ENCODE measurements at regions not wholly inside any gene's neighbourhood (a gene's known extent, or its start where the extent isn't known, plus 50 kb on each side); places are given as distances from the start of the nearest gene placed in this dataset.

DNA sequence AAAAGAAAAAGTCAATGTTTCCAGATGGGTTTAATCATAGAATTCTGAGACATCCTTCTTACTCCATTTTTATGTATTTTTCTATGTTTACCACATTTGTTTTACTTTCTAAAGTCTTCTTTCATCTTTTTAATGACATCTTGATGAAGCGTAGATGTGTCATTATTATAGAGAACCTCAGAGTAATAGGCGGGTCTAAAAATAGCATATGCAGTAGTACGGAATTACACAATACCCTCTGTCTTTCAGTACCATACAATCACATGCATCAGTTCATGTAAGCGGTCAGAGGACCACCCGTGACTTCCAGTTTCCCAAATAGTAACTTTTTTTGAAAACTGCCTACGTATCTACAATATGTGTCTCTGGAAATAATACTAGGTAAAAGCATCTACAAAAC, 224.0 kb downstream of the PLOD2 start:
- DNase-seq (ENCODE audit: low spot score), result no peak

DNA sequence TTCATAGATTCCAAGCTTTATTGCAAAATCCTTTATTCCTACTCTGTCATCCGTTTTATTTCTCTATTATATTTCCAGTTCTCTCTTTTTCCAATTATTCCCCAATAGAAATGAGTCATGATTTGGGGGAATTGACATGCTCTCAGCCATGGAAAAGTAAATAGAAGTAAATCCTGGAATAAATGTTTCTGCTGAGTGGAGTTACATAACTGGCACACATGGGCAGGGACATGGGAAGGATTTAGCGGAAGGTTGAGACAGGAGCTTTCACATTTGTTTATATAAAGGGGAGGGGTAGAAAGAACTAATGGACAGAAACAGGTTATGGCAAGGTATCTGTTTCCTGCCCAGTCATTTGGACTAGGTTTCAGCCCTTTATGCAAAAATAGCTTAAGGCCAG, 221.6 kb downstream of the PLOD2 start:
- no peak for DNase-seq (ENCODE audit: low spot score)

DNA sequence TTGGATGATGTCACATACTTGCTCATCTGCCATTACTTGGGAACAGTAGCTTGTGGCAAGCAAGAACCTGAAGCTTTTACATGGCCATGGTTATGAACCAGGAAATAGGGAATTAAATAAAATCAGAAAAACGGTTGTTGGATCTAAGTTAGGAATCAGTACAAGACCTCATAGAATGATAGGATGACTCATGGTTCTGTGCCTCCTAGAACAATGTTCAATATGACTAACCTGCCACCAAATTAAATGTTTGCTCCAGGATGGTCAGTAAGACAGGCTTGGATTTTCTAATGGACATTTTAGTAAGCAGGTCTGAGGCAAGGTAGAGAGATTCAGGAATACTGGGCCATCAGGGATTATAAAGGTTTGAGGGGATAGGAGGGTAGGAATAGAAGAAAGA, 218.9 kb downstream of the PLOD2 start:
- DNase-seq (ENCODE audit: low spot score), result no peak

DNA sequence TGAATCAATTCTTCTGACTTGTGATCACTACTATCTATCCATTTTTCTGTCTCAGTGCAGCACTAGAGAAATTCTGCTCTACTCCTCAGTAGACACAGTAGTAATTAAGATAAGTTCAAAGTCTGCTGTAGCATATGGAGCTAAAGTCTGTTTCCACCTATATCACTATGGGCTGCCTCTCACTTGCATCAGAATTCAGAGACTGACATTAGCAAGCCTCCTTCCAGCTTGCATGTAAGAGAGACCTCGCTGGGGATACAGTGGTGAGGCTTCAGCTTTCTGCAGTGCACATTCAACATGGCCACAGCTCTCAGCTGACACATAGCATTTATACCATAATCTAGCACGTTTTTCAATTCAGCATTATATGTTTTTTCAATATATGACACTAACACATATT, 217.0 kb downstream of the PLOD2 start:
- no peak for DNase-seq (ENCODE audit: low spot score)

DNA sequence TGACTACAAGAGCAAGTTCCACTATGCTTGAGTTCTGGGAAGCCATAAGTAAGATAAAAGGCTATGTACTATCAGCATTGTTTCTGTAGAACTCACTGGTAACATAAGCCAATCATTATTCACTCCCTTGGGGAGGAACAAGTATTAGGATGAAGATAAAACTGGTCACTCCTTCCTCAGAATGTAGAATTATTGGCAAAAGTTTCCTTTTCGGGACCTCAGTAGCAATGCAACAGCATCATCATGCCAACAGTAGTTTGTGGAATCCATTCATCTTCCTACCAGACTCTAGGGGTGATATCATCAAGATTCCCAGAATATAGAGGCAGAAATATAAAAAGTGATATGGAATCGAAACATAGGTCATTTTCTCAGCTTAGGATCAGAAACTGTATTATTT, 209.5 kb downstream of the PLOD2 start:
- DNase-seq (ENCODE audit: low spot score), result no peak

DNA sequence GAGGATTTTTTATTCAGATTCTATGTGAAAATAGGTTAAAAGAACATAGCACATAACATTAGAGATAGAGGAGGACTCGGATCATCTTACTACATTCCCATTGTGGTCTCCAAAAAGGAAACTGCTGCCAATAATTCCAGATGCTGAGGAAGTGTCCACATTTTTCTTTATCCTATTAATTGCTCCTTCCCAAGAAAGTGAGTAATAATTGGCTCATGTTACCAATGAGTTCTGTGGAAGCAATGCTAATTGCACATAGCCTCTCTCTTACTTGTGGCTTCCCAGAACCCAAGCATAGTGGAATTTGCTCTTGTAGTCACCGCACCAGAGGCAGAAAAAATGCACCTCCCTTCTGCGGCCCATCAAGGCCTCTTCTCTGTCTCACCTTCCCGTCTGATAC, 208.4 kb downstream of the PLOD2 start:
- DNase-seq (ENCODE audit: low spot score), result no peak

DNA sequence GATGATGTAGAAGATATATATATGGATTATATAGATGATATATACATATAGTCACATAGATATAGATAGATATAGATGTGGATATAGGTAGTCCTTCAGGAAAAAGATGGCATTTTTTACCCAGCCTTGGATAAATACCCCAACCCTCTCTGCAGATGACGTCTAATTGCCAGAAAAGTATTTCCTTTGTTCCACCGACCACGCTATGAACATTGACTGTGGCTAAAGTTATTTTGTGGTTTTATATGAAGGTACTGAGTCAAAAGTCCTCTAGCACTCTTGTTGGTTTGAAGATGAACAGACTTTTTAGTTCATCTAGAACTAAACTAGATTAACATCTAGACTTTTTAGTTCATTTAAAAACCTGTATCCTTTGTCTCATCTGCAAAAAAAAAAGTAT, 207.7 kb downstream of the PLOD2 start:
- no peak for DNase-seq (ENCODE audit: low spot score)

DNA sequence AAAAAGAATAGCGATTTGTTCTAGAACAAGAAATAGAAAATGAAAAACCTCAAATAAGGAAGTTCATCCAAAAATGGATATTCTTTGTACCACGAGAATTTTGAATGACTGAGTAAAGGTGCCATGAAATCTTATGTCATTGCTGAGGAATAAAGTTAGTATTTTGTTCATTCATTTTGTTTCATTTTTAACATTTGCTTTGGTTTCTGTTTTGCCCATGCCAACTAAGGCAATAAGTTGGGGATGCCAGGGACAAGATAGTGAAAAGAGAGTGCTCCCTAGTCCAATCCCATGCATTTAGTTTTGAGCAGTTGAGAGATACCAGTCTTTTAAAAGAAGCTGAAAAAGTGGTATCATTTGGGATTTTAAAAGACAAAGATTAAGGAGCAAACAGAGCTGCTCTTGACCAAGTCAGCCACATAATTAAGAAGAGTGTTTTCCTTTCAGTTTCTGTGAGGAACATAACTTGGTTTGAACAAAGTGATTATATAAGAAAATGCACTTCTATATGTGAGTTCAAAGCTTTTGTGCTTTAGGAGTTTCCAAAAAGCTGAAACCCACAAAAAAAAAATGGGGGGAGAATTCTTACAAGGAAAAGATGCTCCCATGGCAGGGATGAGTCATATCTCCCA, 201.4 kb downstream of the PLOD2 start:
- no peak for DNase-seq (ENCODE audit: low spot score)

DNA sequence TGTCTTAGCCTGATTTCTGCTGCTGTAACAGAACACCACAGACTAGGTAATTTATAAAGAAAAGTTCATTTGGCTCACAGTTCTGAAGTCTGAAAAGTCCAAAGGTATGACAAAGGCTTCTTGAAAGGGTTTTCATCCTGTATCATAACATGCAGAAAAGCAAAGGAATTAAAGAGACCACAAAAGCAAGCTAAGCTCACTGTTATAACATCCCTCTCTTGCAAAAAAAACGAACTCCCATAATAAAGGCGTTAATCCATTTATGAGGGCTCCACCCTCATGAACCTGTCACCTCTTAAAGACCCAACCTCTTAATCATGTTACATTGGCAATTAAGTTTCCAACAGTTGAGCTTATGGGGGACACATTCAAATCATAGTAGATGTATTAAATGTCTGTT, 197.9 kb downstream of the PLOD2 start:
- no peak for DNase-seq (ENCODE audit: low spot score)

DNA sequence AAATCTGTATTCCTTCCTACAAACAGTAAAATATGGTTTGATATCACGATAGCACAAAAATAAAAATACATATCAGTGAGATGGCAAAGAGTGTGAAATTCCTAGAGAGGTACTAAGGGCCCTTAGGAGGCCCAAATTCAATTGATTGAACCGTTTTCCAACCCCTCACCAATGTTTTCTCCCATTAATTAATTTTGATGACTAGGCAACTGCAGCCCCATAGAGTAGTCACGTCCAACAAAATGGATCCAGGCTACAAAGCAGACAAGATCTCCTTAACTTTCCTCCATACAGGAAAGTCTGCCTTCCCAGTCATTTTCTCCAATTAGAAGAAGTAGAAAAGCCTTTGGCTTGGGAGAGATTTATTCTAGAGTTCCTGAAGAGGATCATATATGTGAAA, 193.9 kb downstream of the PLOD2 start:
- DNase-seq (ENCODE audit: low spot score), result no peak

DNA sequence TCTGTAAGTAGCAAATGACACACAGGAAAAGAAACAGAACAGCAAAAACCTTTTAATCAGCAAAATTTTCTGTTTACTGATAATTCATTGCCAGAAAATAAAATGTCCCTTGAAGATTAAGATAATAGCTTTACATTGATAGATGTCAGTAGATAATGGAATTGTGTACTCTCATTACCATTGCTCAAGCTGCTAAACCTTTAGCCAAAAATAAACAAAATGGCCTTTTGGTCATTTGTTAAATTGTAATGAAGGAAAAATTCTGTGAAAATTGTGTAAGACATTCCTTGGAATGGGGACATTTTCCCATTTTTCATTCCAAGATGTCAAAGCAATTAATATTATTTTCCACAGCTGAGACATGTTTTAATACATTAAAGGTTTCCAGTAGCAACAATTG, 189.8 kb downstream of the PLOD2 start:
- no peak for DNase-seq (ENCODE audit: low spot score)

DNA sequence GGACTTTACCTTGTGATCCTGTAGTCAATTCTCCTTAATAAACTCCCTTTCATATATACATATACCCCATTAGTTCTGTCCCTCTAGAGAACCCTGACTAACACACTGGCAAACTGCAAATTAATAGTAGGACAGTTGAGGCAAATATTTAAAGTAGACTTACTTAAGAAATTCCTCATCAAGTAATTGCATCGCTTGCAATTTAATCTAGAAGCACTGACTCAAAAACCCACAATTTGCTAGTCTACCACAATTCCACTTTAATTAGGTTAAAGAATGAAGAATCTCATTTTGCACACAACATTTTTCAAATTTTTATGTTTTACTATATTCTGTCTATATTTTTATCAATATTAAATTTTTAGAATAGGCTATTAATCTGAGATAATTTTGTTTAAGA, 188.1 kb downstream of the PLOD2 start:
- no peak for DNase-seq (ENCODE audit: low spot score)

DNA sequence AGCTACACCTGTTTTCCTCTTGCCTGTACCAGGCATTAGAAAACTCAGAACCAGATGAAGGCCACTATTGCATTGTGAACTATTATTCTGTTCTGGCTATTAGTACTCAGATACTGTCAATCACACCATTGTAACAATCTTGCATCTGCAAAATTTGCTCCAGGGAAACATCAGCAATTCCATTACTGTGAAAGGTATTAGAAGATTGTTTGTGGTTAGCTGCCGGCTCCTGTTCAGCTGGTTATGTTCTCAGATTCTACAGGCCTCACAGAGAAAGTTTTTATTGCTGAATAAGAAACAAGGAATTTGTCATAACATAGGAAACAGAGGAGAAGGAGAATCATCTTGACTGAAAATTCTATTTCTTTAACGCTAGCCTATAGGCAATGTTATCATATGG, 179.9 kb downstream of the PLOD2 start:
- no peak for DNase-seq (ENCODE audit: low spot score)

DNA sequence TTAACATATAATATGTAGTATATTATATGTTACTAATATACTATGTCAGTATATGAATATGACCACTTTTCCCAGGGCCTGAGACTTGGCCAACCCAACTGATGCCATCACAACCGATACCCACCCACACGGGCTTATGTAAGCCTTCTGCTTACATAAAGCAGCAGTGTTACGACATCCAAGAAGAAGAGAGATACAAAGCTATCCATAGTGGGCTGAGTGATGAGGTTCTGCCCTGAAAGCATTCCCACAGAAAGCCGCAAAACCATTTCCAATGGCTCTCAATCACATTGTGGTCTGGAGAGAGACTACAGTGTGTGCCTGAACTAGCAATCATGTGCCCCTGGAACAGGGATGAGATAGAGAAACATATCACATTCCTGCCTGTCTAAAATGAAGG, 177.9 kb downstream of the PLOD2 start:
- no peak for DNase-seq (ENCODE audit: low spot score)

Measured in SW480 (cell line).